H1 (cell line): ENCODE measurements at regions not wholly inside any gene's neighbourhood (a gene's known extent, or its start where the extent isn't known, plus 50 kb on each side); places are given as distances from the start of the nearest gene placed in this dataset.
A peak's percentile ranks its signal among the peaks of the same experiment; 100 is the strongest.

Experiments used
- CTCF ChIA-PET: fragments of 300-600 bp; sonication (Branson Sonifier 250); formaldehyde crosslinking; loops from one replicate; lab custom pipeline; 2021; ENCODE audit not compliant: partially characterized antibody; lab: Charles Lee
- POLR2A ChIA-PET: fragments of 300-600 bp; sonication (Branson Sonifier 250); formaldehyde crosslinking; loops from one replicate; lab custom pipeline; 2021; ENCODE audit warnings: inconsistent platforms; ENCODE audit not compliant: partially characterized antibody; lab: Charles Lee
- DNase-seq, 2 experiments: peaks; one replicate each; pipeline versions ENCODE4 v3.0.0 to v3.0.0-alpha.2; 2010 to 2022; ENCODE audit warnings: low spot score in 2 of 2, low read depth in 1 of 2, mixed read lengths in 1 of 2
- FAIRE-seq: peaks from 2 replicates; lab custom pipeline; 2011; peaks lifted over from hg19 to GRCh38; lab: Jason Lieb, UNC
- H2AFZ ChIP-seq: 2 replicates; pipeline ENCODE4 v1.8.1; 2012; ENCODE audit warnings: low read length, inconsistent platforms
- H2AK5ac ChIP-seq: 2 replicates; pipeline ENCODE4 v1.6.1; 2013; ENCODE audit warnings: low read depth, low read length
- H2BK120ac ChIP-seq: replicated peaks from 2 replicates; pipeline ENCODE3; 2013; ENCODE audit warnings: low read depth, low read length, inconsistent platforms
- H2BK12ac ChIP-seq: 2 replicates; pipeline ENCODE4 v1.6.1; 2013; ENCODE audit warnings: low read depth, low read length
- H2BK15ac ChIP-seq: 2 replicates; pipeline ENCODE4 v1.6.1; 2013; ENCODE audit warnings: low read length
- H2BK20ac ChIP-seq: 2 replicates; pipeline ENCODE4 v1.6.1; 2013; ENCODE audit warnings: low read length
- H2BK5ac ChIP-seq: 2 replicates; pipeline ENCODE4 v1.6.1; 2013; ENCODE audit warnings: low read depth, low read length
- H3K14ac ChIP-seq: 2 replicates; pipeline ENCODE4 v1.6.1; 2013; ENCODE audit warnings: inconsistent platforms; ENCODE audit not compliant: insufficient read length
- H3K18ac ChIP-seq: 2 replicates; pipeline ENCODE4 v1.6.1; 2013; ENCODE audit warnings: low read length; ENCODE audit errors: extremely low read depth
- H3K23ac ChIP-seq: 2 replicates; pipeline ENCODE4 v1.6.1; 2013; ENCODE audit warnings: inconsistent platforms; ENCODE audit not compliant: insufficient read length
- H3K23me2 ChIP-seq: 2 replicates; pipeline ENCODE4 v1.6.1; 2013; ENCODE audit warnings: low read depth, low read length
- H3K27ac ChIP-seq: 2 replicates; pipeline ENCODE4 v1.6.1; 2011; ENCODE audit warnings: low read depth, low read length, inconsistent platforms
- H3K27me3 ChIP-seq, 4 experiments: replicated peaks in 1 of 4; 1 replicate in 1 of 4; 2 replicates in 3 of 4; pipeline versions ENCODE4 v1.6.1 to v1.8.1; 2011 to 2013; ENCODE audit warnings: low read length in 3 of 4, mild to moderate bottlenecking in 3 of 4, inconsistent platforms in 2 of 4, mixed read lengths in 2 of 4, moderate library complexity in 1 of 4; ENCODE audit not compliant: control insufficient read depth in 3 of 4, insufficient read depth in 3 of 4; ENCODE audit errors: extremely low read depth in 1 of 4
- H3K36me3 ChIP-seq, 4 experiments: 2 replicates each; pipeline versions ENCODE4 v1.6.1 to v1.8.1; 2011 to 2013; ENCODE audit warnings: mild to moderate bottlenecking in 4 of 4, low read length in 3 of 4, moderate library complexity in 2 of 4, control low read depth in 1 of 4, inconsistent platforms in 1 of 4; ENCODE audit not compliant: insufficient read depth in 4 of 4, control insufficient read depth in 2 of 4
- H3K4ac ChIP-seq: replicated peaks from 2 replicates; pipeline ENCODE3; 2013; ENCODE audit warnings: low read length, low read depth, mixed read lengths, inconsistent platforms; ENCODE audit not compliant: insufficient read length
- H3K4me1 ChIP-seq, 4 experiments: replicated peaks in 1 of 4; 1 replicate in 1 of 4; 2 replicates in 3 of 4; pipeline versions ENCODE4 v1.6.1 to v1.8.1; 2011 to 2013; ENCODE audit warnings: low read length in 3 of 4, inconsistent platforms in 2 of 4, mixed read lengths in 1 of 4; ENCODE audit not compliant: insufficient read depth in 4 of 4, control insufficient read depth in 3 of 4
- H3K4me2 ChIP-seq, 2 experiments: 2 replicates each; pipeline versions ENCODE4 v1.6.1 to v1.8.1; 2011 to 2013; ENCODE audit warnings: low read depth in 2 of 2, low read length in 2 of 2, control low read depth in 1 of 2, inconsistent platforms in 1 of 2, mild to moderate bottlenecking in 1 of 2; ENCODE audit not compliant: insufficient read depth in 1 of 2
- H3K4me3 ChIP-seq, 4 experiments: fragments of 200-600, 300-600 bp in 1 of 4; sonication (generic), shearing (Covaris generic), sonication (Bioruptor Twin) in 1 of 4; 2 replicates each; pipeline versions ENCODE4 v1.5.1 to v1.8.1; 2011 to 2016; ENCODE audit warnings: low read length in 4 of 4, low read depth in 3 of 4, control low read depth in 2 of 4, inconsistent platforms in 2 of 4, mild to moderate bottlenecking in 2 of 4, mixed read lengths in 1 of 4, moderate library complexity in 1 of 4; ENCODE audit not compliant: insufficient read depth in 2 of 4; ENCODE audit errors: extremely low read depth in 1 of 4
- H3K56ac ChIP-seq: replicated peaks from 2 replicates; pipeline ENCODE3; 2013; ENCODE audit warnings: low read depth, mild to moderate bottlenecking, mixed read lengths, low read length, inconsistent platforms; ENCODE audit not compliant: insufficient read length
- H3K79me1 ChIP-seq: 2 replicates; pipeline ENCODE4 v1.6.1; 2013; ENCODE audit warnings: low read depth, low read length, control low read depth
- H3K79me2 ChIP-seq, 2 experiments: 2 replicates each; pipeline versions ENCODE4 v1.6.1 to v1.8.1; 2012 to 2013; ENCODE audit warnings: low read length in 2 of 2, mild to moderate bottlenecking in 2 of 2, inconsistent platforms in 1 of 2; ENCODE audit not compliant: insufficient read depth in 2 of 2, control insufficient read depth in 1 of 2
- H3K9ac ChIP-seq, 4 experiments: replicated peaks in 1 of 4; 1 replicate in 1 of 4; 2 replicates in 3 of 4; pipeline versions ENCODE4 v1.6.1 to v1.8.1; 2011 to 2013; ENCODE audit warnings: low read depth in 3 of 4, low read length in 3 of 4, control low read depth in 2 of 4, mild to moderate bottlenecking in 2 of 4, moderate library complexity in 2 of 4, inconsistent platforms in 1 of 4; ENCODE audit errors: extremely low read depth in 1 of 4
- H3K9me3 ChIP-seq, 2 experiments: 2 replicates each; pipeline versions ENCODE4 v1.6.1 to v1.8.1; 2012 to 2013; ENCODE audit warnings: mild to moderate bottlenecking in 2 of 2, moderate library complexity in 2 of 2, control low read depth in 1 of 2, inconsistent platforms in 1 of 2, low read depth in 1 of 2, low read length in 1 of 2, mixed read lengths in 1 of 2; ENCODE audit not compliant: insufficient read depth in 2 of 2
- H4K20me1 ChIP-seq, 2 experiments: replicated peaks in 1 of 2; 2 replicates each; pipeline versions ENCODE3 to v1.8.1; 2011 to 2013; ENCODE audit warnings: inconsistent platforms in 2 of 2, low read length in 2 of 2, mild to moderate bottlenecking in 1 of 2; ENCODE audit not compliant: insufficient read depth in 2 of 2, control insufficient read depth in 1 of 2
- H4K5ac ChIP-seq: 2 replicates; pipeline ENCODE4 v1.6.1; 2013; ENCODE audit warnings: low read length, low read depth, mixed read lengths, inconsistent platforms; ENCODE audit not compliant: insufficient read length
- H4K8ac ChIP-seq: 2 replicates; pipeline ENCODE4 v1.8.0; 2013; ENCODE audit warnings: mild to moderate bottlenecking, moderate library complexity, low read length, inconsistent platforms; ENCODE audit not compliant: insufficient read depth; ENCODE audit errors: extremely low read depth
- H4K91ac ChIP-seq: replicated peaks from 2 replicates; pipeline ENCODE3; 2013; ENCODE audit warnings: low read length, mixed read lengths, inconsistent platforms; ENCODE audit not compliant: insufficient read length
- EZH2 ChIP-seq: fragments of 200-600 bp; sonication (generic); IDR thresholded peaks from 2 replicates; pipeline ENCODE4 v1.7.1; 2012; ENCODE audit warnings: low read depth, mild to moderate bottlenecking, moderate library complexity, low read length, inconsistent platforms; ENCODE audit not compliant: severe bottlenecking
- KDM5A ChIP-seq: fragments of 200-600 bp; IDR thresholded peaks from 2 replicates; pipeline ENCODE4 v1.7.1; 2012; ENCODE audit warnings: mild to moderate bottlenecking, low read length, inconsistent platforms, mixed read lengths
- RNF2 ChIP-seq: fragments of 200-900, 300-1000 bp; sonication (generic); IDR thresholded peaks from 2 replicates; pipeline ENCODE4 v1.7.1; 2016; ENCODE audit warnings: borderline replicate concordance, low read depth, mild to moderate bottlenecking, antibody characterized with exemption, low read length; ENCODE audit not compliant: poor library complexity, severe bottlenecking; ENCODE audit errors: missing control alignments
- RXRA ChIP-seq: IDR thresholded peaks from 2 replicates; pipeline ENCODE4 v1.6.1; 2011; ENCODE audit warnings: low read depth, mild to moderate bottlenecking, low read length, moderate library complexity; ENCODE audit not compliant: insufficient read depth
- SUZ12 ChIP-seq: fragments of 200-600 bp; sonication (generic); IDR thresholded peaks from 2 replicates; pipeline ENCODE4 v1.6.1; 2012; ENCODE audit warnings: mild to moderate bottlenecking, inconsistent platforms, low read length, moderate library complexity, mixed read lengths
- TBP ChIP-seq: IDR thresholded peaks from 2 replicates; pipeline ENCODE4 v1.6.1; 2011; ENCODE audit warnings: low read depth, low read length, improper control_type of control experiment
- WGBS, 2 experiments: shearing (Covaris generic) in 1 of 2; methylation state at CpG; one replicate each; pipeline versions ENCODE4 v1.1.6 to v1.1.7; 2013 to 2015; ENCODE audit warnings: low lambda C conversion rate in 2 of 2, mixed read lengths in 2 of 2, inconsistent platforms in 1 of 2, low coverage in 1 of 2, missing lambda C conversion rate in 1 of 2; ENCODE audit not compliant: insufficient replicate concordance in 2 of 2, insufficient coverage in 1 of 2, insufficient read length in 1 of 2; ENCODE audit errors: extremely low coverage in 1 of 2, missing lambda C conversion rate in 1 of 2; 5-methylcytosine and 5-hydroxymethylcytosine counted together

DNA sequence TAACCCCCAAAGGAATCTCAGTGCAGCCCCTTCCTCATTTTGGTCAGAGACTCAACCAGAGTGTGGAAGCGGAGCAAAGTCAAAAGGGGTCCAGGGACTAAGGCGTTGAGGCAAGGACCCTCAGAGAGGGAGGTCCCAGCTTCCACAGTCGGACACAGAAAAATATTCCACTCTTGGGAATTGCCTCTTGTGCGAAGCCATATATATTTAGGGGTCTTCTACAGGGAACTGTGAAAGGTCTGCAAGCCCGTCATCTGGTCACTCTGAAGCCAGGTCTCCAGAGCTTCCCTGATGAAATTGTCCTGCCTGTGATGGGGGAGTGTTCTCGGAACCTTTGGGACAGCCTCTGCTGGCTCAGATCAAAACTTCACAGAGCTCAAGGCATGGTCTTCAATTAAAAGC lies 160.8 kb downstream of the TBXT start:
- Histone ChIP-seq H4K8ac (no peak overlapping the region), H3K4me1 (peaks cover 3 to 16% (median 11%) of the 10 kb centered on the region in 4 experiments), H2AFZ (no peak overlapping the region), H3K4me3 (no peak overlapping the region), H2BK12ac (no peak overlapping the region), H3K79me2 (no peaks in the 10 kb centered on the region), H3K4ac (no peak overlapping the region), H3K56ac (no peak overlapping the region), H2BK15ac (no peak overlapping the region), H4K20me1 (peaks cover 2 to 7% of the 10 kb centered on the region in 2 experiments), H3K18ac (no peak overlapping the region), H3K9ac (no peak overlapping the region), H3K9me3 (no peaks in the 10 kb centered on the region), H2BK5ac (no peak overlapping the region), H3K4me2 (peak overlapping the region; percentile 66 to 69; a peak in 2 of 4 replicates), H3K36me3 (no peaks in the 10 kb centered on the region), H3K79me1 (no peaks in the 10 kb centered on the region), H3K23me2 (peaks cover 5% of the 10 kb centered on the region), H2BK20ac (no peak overlapping the region), H3K27ac (no peak overlapping the region), H3K23ac (no peak overlapping the region), H3K27me3 (peaks cover 44 to 75% (median 67%) of the 10 kb centered on the region in 4 experiments), H4K5ac (no peak overlapping the region), H4K91ac (no peak overlapping the region), H2BK120ac (no peak overlapping the region), H2AK5ac (no peak overlapping the region), H3K14ac (no peak overlapping the region)
- ChIA-PET POLR2A (interaction anchor here (1.3 to 2.9 kb wide), 3 partner anchors 17 to 160 kb away, joined by 3 to 6 read pairs (median 3); no protein-coding TSS in a partner anchor), CTCF (interaction anchor here (1.1 to 3.1 kb wide), 9 partner anchors 17 to 156 kb away, joined by 3 to 13 read pairs (median 10); no protein-coding TSS in a partner anchor)
- TF ChIP-seq RNF2 (peak; percentile 51), TBP (no peak), EZH2 (peak; percentile 20), KDM5A (no peak), SUZ12 (peak; percentile 60; the same call in 1 of the 2 replicates), RXRA (no peak)
- WGBS, 2 experiments, result 34% methylated on average over 6 of the region's 6 CpGs; no CpG with 5 or more reads in 1 of the 2 experiments
- DNase-seq (peak in 1 of 2 experiments; percentile 44), FAIRE-seq (no peak)
